HG02973 (cell line): ENCODE measurements at regions not wholly inside any gene's neighbourhood (a gene's known extent, or its start where the extent isn't known, plus 50 kb on each side); places are given as distances from the start of the nearest gene placed in this dataset.
"Not testable (repeated sequence)": the region's sequence is repeated elsewhere in the genome, so short reads cannot be mapped to it uniquely, and the experiment has no call there.

Source experiments
- ATAC-seq: cut with Tn5 transposase; IDR thresholded peaks from one replicate; pipeline ENCODE4 v1.9.1; 2021; ENCODE audit warnings: moderate library complexity; ENCODE audit not compliant: unreplicated experiment

- no peak for ATAC-seq
Measured at GRCh38 chr4:138804711-138805110, 210.9 kb upstream of the NOCT start.

GRCh38 chr4:138803051-138803450, 212.5 kb upstream of the NOCT start:
- ATAC-seq: no peak

- no peak for ATAC-seq
Measured at GRCh38 chr4:138802499-138802898, 213.1 kb upstream of the NOCT start.

GRCh38 chr4:138800421-138800820, 215.2 kb upstream of the NOCT start:
- no peak for ATAC-seq

- ATAC-seq: no peak
Measured at GRCh38 chr4:138798404-138798803, 217.2 kb upstream of the NOCT start.

GRCh38 chr4:138797646-138798045, 217.9 kb upstream of the NOCT start:
- no peak for ATAC-seq

- ATAC-seq: no peak
Measured at GRCh38 chr4:138796761-138797160, 218.8 kb upstream of the NOCT start.

GRCh38 chr4:138790706-138791340, 224.8 kb upstream of the NOCT start:
- ATAC-seq: no peak

- ATAC-seq: no peak
Measured at GRCh38 chr4:138789796-138790195, 225.8 kb upstream of the NOCT start.

GRCh38 chr4:138788857-138789256, 226.7 kb upstream of the NOCT start:
- no peak for ATAC-seq

GRCh38 chr4:138788267-138788790, 227.3 kb upstream of the NOCT start:
- ATAC-seq: no peak

- ATAC-seq: not testable (repeated sequence)
Measured at GRCh38 chr4:138779761-138780160, 235.8 kb upstream of the NOCT start.

GRCh38 chr4:138775890-138776289, 239.7 kb upstream of the NOCT start:
- no peak for ATAC-seq

- ATAC-seq: no peak
Measured at GRCh38 chr4:138775489-138775888, 240.1 kb upstream of the NOCT start.

- ATAC-seq: no peak
Measured at GRCh38 chr4:138774940-138775339, 240.6 kb upstream of the NOCT start.

GRCh38 chr4:138774125-138774524, 241.5 kb upstream of the NOCT start:
- ATAC-seq: not testable (repeated sequence)

GRCh38 chr4:138773321-138773720, 242.3 kb upstream of the NOCT start:
- no peak for ATAC-seq

GRCh38 chr4:138772366-138772765, 243.2 kb upstream of the NOCT start:
- no peak for ATAC-seq

GRCh38 chr4:138770818-138771217, 244.8 kb upstream of the NOCT start:
- no peak for ATAC-seq

GRCh38 chr4:138766332-138766731, 249.2 kb upstream of the NOCT start:
- ATAC-seq: no peak

- ATAC-seq: no peak
Measured at GRCh38 chr4:138765442-138765841, 250.1 kb upstream of the NOCT start.

GRCh38 chr4:138761638-138762220, 253.9 kb upstream of the NOCT start:
- no peak for ATAC-seq

GRCh38 chr4:138759554-138759902, 256.1 kb upstream of the NOCT start:
- no peak for ATAC-seq
